ENCODE measurements at regions not wholly inside any gene's neighbourhood (a gene's known extent, or its start where the extent isn't known, plus 50 kb on each side); places are given as distances from the start of the nearest gene placed in this dataset.

- Histone ChIP-seq H3K4me1 (no peaks in the 10 kb centered on the region), H3K27me3 (no peaks in the 10 kb centered on the region), H3K9me3 (no peaks in the 10 kb centered on the region), H3K4me3 (no peak overlapping the region), H3K36me3 (no peaks in the 10 kb centered on the region), H3K27ac (no peak overlapping the region)
- DNase-seq = no peak
- no peak for TF ChIP-seq CTCF (IDR thresholded peaks at IDR 0.05)
- no peak for TF ChIP-seq POLR2A (IDR thresholded peaks at IDR 0.05)
Observed at GRCh38 chr16:5619304-5619703, 521.7 kb upstream of the EEF2KMT start.

GRCh38 chr16:5616841-5617240 lies 519.2 kb upstream of the EEF2KMT start:
- Histone ChIP-seq H3K4me1 (no peaks in the 10 kb centered on the region), H3K27ac (no peak overlapping the region), H3K9me3 (peaks cover 0 to 4% (median 0%) of the 10 kb centered on the region in 4 donors), H3K27me3 (no peaks in the 10 kb centered on the region), H3K36me3 (no peaks in the 10 kb centered on the region), H3K4me3 (no peak overlapping the region)
- DNase-seq = no peak
- TF ChIP-seq CTCF (IDR thresholded peaks at IDR 0.05) (no peak), POLR2A (IDR thresholded peaks at IDR 0.05) (no peak)

GRCh38 chr16:5615868-5616642 lies 518.5 kb upstream of the EEF2KMT start:
- no peak overlapping the region for H3K4me3 ChIP-seq
- peak in 2 of 3 donors; percentile 64 to 74 for DNase-seq
- H3K36me3 ChIP-seq = no peaks in the 10 kb centered on the region
- peaks cover 0 to 4% (median 0%) of the 10 kb centered on the region in 4 donors for H3K9me3 ChIP-seq
- H3K4me1 ChIP-seq = no peaks in the 10 kb centered on the region
- no peak overlapping the region for H3K27ac ChIP-seq
- H3K27me3 ChIP-seq = no peaks in the 10 kb centered on the region
- TF ChIP-seq CTCF (IDR thresholded peaks at IDR 0.05) (peak in 4 of 6 experiments; percentile 47 to 70 (median 66)), POLR2A (IDR thresholded peaks at IDR 0.05) (no peak)

- Histone ChIP-seq H3K27me3 (no peaks in the 10 kb centered on the region), H3K27ac (no peak overlapping the region), H3K4me3 (no peak overlapping the region), H3K4me1 (no peaks in the 10 kb centered on the region), H3K36me3 (no peaks in the 10 kb centered on the region), H3K9me3 (no peaks in the 10 kb centered on the region)
- TF ChIP-seq POLR2A (IDR thresholded peaks at IDR 0.05) (no peak), CTCF (IDR thresholded peaks at IDR 0.05) (no peak)
- DNase-seq = no peak
Observed at GRCh38 chr16:5607169-5607568, 509.6 kb upstream of the EEF2KMT start.

GRCh38 chr16:5605404-5605803 lies 507.8 kb upstream of the EEF2KMT start:
- H3K36me3 ChIP-seq = no peaks in the 10 kb centered on the region
- no peaks in the 10 kb centered on the region for H3K4me1 ChIP-seq
- no peak for DNase-seq
- no peak for TF ChIP-seq CTCF (IDR thresholded peaks at IDR 0.05)
- H3K4me3 ChIP-seq = no peak overlapping the region
- H3K27ac ChIP-seq = no peak overlapping the region
- H3K9me3 ChIP-seq = no peaks in the 10 kb centered on the region
- no peaks in the 10 kb centered on the region for H3K27me3 ChIP-seq
